WTC11 (cell line): ENCODE measurements at regions not wholly inside any gene's neighbourhood (a gene's known extent, or its start where the extent isn't known, plus 50 kb on each side); places are given as distances from the start of the nearest gene placed in this dataset.

Experiments
- ATAC-seq: fragments of 200-7000 bp; cut with Tn5 transposase; 2 replicates; pipeline ENCODE4 v1.10.0; 2021; ENCODE audit warnings: mild to moderate bottlenecking, moderate library complexity
- CTCF ChIA-PET: fragments of 300-600 bp; sonication (Branson Sonifier 250); formaldehyde crosslinking; loops from one replicate; lab custom pipeline; 2021; ENCODE audit warnings: antibody characterized with exemption; lab: Charles Lee
- POLR2A ChIA-PET: fragments of 350-600 bp; sonication (Branson Sonifier 250); formaldehyde crosslinking; loops from one replicate; lab custom pipeline; 2021; ENCODE audit warnings: antibody characterized with exemption; lab: Charles Lee
- DNase-seq: peaks from one replicate; pipeline ENCODE4 v3.0.0; 2021; ENCODE audit warnings: low spot score
- H3K27ac Mint-ChIP-seq: 2 replicates; pipeline ENCODE4 v1.8.0; 2021; ENCODE audit warnings: mixed read lengths
- H3K27me3 Mint-ChIP-seq: 2 replicates; pipeline ENCODE4 v1.8.0; 2021; ENCODE audit warnings: low read depth, mild to moderate bottlenecking, moderate library complexity, mixed read lengths
- H3K36me3 Mint-ChIP-seq: 2 replicates; pipeline ENCODE4 v1.8.0; 2021; ENCODE audit warnings: mixed read lengths
- H3K4me1 Mint-ChIP-seq: 2 replicates; pipeline ENCODE4 v1.8.0; 2022; ENCODE audit warnings: mixed read lengths
- H3K4me3 Mint-ChIP-seq: 2 replicates; pipeline ENCODE4 v1.8.0; 2021; ENCODE audit warnings: mild to moderate bottlenecking, moderate library complexity, mixed read lengths
- H3K9me3 Mint-ChIP-seq: 2 replicates; pipeline ENCODE4 v1.8.0; 2021; ENCODE audit warnings: mixed read lengths
- FOXK1 ChIP-seq: sonication (generic); formaldehyde crosslinking; IDR thresholded peaks from 2 replicates; pipeline ENCODE4 v1.8.0; 2022; ENCODE audit warnings: mild to moderate bottlenecking, moderate library complexity, missing genetic modification reagents
- HMGA2 ChIP-seq: fragments of 250-450 bp; sonication (Bioruptor Pico); IDR thresholded peaks from 2 replicates; pipeline ENCODE4 v1.4.0; 2021; ENCODE audit warnings: mild to moderate bottlenecking, moderate library complexity
- NR2C2 ChIP-seq: sonication (generic); formaldehyde crosslinking; IDR thresholded peaks from 2 replicates; pipeline ENCODE4 v1.8.0; 2022; ENCODE audit warnings: mild to moderate bottlenecking, missing genetic modification reagents
- RELA ChIP-seq: sonication (generic); formaldehyde crosslinking; IDR thresholded peaks from 2 replicates; pipeline ENCODE4 v1.8.1; 2022; ENCODE audit warnings: missing genetic modification reagents, mild to moderate bottlenecking, borderline replicate concordance
- TEAD1 ChIP-seq: sonication (generic); formaldehyde crosslinking; IDR thresholded peaks from 2 replicates; pipeline ENCODE4 v1.8.0; 2022; ENCODE audit warnings: mild to moderate bottlenecking, missing genetic modification reagents
- ZNF219 ChIP-seq: sonication (generic); formaldehyde crosslinking; IDR thresholded peaks from 2 replicates; pipeline ENCODE4 v1.8.0; 2023; ENCODE audit warnings: missing genetic modification reagents, mild to moderate bottlenecking, borderline replicate concordance
- ZNF232 ChIP-seq: sonication (generic); formaldehyde crosslinking; IDR thresholded peaks from 2 replicates; pipeline ENCODE4 v1.8.0; 2022; ENCODE audit warnings: mild to moderate bottlenecking, missing genetic modification reagents
- ZNF671 ChIP-seq: fragments of 250-450 bp; sonication (Bioruptor Pico); IDR thresholded peaks from 2 replicates; pipeline ENCODE4 v1.8.0; 2021; ENCODE audit warnings: mild to moderate bottlenecking
- TF ChIP-seq, protein P1 (sequence below): sonication (generic); formaldehyde crosslinking; IDR thresholded peaks from 2 replicates; pipeline ENCODE4 v1.8.1; 2022; ENCODE audit warnings: low read depth, missing genetic modification reagents, borderline replicate concordance
- TF ChIP-seq, protein P2 (sequence below): sonication (generic); formaldehyde crosslinking; IDR thresholded peaks from 2 replicates; pipeline ENCODE4 v1.8.0; 2022; ENCODE audit warnings: mild to moderate bottlenecking, missing genetic modification reagents
- TF ChIP-seq, protein P3 (sequence below): sonication (generic); formaldehyde crosslinking; IDR thresholded peaks from 2 replicates; pipeline ENCODE4 v1.8.1; 2023; ENCODE audit warnings: mild to moderate bottlenecking, missing genetic modification reagents, moderate library complexity
- TF ChIP-seq, protein P4 (sequence below): fragments of 250-450 bp; sonication (Bioruptor Pico); IDR thresholded peaks from 2 replicates; pipeline ENCODE4 v1.9.0; 2021; ENCODE audit warnings: mild to moderate bottlenecking
- TF ChIP-seq, protein P5 (sequence below): fragments of 250-450 bp; sonication (Bioruptor Pico); IDR thresholded peaks from 2 replicates; pipeline ENCODE4 v1.9.0; 2021; ENCODE audit warnings: moderate library complexity, mild to moderate bottlenecking, inconsistent platforms, borderline replicate concordance
- TF ChIP-seq, protein P6 (sequence below): fragments of 200-600 bp; IDR thresholded peaks from 2 replicates; pipeline ENCODE4 v1.8.0; 2022; ENCODE audit warnings: antibody characterized with exemption

DNA sequence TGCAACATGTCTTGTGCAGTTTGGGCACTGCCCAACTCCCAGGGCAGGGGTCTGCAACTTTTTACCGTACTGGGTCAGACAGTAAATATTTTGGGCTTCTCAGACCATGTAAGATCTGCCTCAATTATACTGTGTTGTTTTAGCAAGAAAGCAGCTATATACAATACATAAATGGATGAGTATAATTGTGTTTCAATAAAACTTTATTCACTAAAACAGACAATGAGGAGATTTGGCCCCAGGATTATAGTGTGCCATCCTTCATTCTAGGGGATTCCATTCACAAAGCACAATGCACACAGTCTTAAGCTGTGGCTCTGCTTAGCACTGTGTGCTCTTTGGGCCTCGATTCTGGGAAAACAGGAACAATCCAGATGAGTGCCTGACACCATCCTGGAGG is 354.4 kb upstream of the PROK2 start:
- ATAC-seq (no peak), DNase-seq (no peak)
- Mint-ChIP-seq H3K36me3 (no peaks in the 10 kb centered on the region), H3K4me3 (no peak overlapping the region), H3K9me3 (peaks cover 3% of the 10 kb centered on the region; the same call in 1 of the 2 replicates), H3K27me3 (0 out of 2 replicates have a peak, but pooled peaks cover 2% of the 10 kb centered on the region), H3K4me1 (peaks cover 24% of the 10 kb centered on the region), H3K27ac (no peak overlapping the region)
- CTCF ChIA-PET, result interaction anchor here (1.1 kb wide), 1 partner anchor 20 kb away, joined by 3 read pairs; no protein-coding TSS in a partner anchor
- POLR2A ChIA-PET, result no interaction called here
- TF ChIP-seq, protein P1, sequence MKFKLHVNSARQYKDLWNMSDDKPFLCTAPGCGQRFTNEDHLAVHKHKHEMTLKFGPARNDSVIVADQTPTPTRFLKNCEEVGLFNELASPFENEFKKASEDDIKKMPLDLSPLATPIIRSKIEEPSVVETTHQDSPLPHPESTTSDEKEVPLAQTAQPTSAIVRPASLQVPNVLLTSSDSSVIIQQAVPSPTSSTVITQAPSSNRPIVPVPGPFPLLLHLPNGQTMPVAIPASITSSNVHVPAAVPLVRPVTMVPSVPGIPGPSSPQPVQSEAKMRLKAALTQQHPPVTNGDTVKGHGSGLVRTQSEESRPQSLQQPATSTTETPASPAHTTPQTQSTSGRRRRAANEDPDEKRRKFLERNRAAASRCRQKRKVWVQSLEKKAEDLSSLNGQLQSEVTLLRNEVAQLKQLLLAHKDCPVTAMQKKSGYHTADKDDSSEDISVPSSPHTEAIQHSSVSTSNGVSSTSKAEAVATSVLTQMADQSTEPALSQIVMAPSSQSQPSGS (CRISPR knock-in tag), result no peak
- TF ChIP-seq, protein P2, sequence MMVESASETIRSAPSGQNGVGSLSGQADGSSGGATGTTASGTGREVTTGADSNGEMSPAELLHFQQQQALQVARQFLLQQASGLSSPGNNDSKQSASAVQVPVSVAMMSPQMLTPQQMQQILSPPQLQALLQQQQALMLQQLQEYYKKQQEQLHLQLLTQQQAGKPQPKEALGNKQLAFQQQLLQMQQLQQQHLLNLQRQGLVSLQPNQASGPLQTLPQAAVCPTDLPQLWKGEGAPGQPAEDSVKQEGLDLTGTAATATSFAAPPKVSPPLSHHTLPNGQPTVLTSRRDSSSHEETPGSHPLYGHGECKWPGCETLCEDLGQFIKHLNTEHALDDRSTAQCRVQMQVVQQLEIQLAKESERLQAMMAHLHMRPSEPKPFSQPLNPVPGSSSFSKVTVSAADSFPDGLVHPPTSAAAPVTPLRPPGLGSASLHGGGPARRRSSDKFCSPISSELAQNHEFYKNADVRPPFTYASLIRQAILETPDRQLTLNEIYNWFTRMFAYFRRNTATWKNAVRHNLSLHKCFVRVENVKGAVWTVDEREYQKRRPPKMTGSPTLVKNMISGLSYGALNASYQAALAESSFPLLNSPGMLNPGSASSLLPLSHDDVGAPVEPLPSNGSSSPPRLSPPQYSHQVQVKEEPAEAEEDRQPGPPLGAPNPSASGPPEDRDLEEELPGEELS (CRISPR knock-in tag), result no peak
- TF ChIP-seq NR2C2 (CRISPR knock-in tag) (no peak), ZNF219 (CRISPR knock-in tag) (no peak), ZNF671 (CRISPR knock-in tag) (no peak), TEAD1 (no peak), ZNF232 (CRISPR knock-in tag) (no peak), HMGA2 (CRISPR knock-in tag) (no peak)
- TF ChIP-seq, protein P3, sequence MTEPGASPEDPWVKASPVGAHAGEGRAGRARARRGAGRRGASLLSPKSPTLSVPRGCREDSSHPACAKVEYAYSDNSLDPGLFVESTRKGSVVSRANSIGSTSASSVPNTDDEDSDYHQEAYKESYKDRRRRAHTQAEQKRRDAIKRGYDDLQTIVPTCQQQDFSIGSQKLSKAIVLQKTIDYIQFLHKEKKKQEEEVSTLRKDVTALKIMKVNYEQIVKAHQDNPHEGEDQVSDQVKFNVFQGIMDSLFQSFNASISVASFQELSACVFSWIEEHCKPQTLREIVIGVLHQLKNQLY, result no peak
- TF ChIP-seq, protein P4, sequence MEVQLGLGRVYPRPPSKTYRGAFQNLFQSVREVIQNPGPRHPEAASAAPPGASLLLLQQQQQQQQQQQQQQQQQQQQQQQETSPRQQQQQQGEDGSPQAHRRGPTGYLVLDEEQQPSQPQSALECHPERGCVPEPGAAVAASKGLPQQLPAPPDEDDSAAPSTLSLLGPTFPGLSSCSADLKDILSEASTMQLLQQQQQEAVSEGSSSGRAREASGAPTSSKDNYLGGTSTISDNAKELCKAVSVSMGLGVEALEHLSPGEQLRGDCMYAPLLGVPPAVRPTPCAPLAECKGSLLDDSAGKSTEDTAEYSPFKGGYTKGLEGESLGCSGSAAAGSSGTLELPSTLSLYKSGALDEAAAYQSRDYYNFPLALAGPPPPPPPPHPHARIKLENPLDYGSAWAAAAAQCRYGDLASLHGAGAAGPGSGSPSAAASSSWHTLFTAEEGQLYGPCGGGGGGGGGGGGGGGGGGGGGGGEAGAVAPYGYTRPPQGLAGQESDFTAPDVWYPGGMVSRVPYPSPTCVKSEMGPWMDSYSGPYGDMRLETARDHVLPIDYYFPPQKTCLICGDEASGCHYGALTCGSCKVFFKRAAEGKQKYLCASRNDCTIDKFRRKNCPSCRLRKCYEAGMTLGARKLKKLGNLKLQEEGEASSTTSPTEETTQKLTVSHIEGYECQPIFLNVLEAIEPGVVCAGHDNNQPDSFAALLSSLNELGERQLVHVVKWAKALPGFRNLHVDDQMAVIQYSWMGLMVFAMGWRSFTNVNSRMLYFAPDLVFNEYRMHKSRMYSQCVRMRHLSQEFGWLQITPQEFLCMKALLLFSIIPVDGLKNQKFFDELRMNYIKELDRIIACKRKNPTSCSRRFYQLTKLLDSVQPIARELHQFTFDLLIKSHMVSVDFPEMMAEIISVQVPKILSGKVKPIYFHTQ, result no peak
- TF ChIP-seq, protein P5, sequence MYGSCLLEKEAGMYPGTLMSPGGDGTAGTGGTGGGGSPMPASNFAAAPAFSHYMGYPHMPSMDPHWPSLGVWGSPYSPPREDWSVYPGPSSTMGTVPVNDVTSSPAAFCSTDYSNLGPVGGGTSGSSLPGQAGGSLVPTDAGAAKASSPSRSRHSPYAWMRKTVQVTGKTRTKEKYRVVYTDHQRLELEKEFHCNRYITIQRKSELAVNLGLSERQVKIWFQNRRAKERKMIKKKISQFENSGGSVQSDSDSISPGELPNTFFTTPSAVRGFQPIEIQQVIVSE (CRISPR knock-in tag), result no peak

DNA sequence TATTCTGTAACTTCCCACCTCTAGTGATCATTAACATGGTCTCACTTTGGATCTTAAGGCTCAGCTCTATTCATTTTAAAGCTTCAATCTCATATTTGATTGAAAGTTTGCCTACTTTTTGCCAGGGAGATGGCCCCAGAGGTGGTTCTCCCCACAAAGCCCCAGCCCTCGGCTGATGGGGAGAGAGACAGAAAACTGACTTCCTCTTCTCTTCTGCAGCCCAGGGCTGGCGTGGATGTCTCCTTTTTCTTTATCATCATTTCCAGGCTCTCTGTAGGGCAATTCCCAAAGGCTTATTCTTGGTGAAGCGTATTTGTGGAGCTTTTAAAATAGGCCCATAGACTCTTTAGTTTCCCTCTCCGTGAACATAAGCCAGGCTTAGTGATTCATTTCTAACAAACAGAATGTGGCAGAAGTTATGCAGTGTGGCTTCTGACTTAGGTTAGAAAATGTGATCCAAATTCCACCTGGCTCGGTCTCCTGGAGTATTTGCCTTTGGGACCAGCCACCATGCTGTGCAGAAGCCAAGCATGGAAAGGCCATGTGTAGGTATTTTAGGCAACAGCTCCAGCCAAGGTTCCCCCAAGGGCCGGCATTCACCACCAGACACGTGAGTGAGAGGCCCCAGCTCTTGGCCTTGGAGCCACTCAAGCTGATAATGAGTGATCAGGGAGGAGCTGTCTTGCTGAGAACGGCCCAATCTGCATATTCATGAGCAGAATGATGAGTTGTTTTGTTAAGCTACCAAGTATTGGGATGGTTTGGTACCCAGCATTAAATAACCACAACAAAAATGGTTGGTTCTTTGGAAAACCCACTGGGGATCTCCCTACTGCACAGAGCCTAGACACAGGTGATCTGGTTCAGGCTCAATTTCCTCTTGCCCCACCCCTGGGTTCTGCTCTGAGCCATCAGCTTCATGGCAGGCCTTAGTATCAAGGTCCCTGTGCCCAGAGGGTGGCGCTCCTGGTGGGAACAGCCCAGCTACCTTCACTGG is 353.2 kb upstream of the PROK2 start:
- Mint-ChIP-seq H3K9me3 (peaks cover 8% of the 10 kb centered on the region), H3K27me3 (0 out of 2 replicates have a peak, but pooled peaks cover 2% of the 10 kb centered on the region), H3K27ac (no peak overlapping the region), H3K36me3 (no peaks in the 10 kb centered on the region), H3K4me1 (peaks cover 25% of the 10 kb centered on the region), H3K4me3 (no peak overlapping the region)
- TF ChIP-seq RELA (CRISPR knock-in tag), result no peak
- no peak for TF ChIP-seq FOXK1 (CRISPR knock-in tag)
- TF ChIP-seq, protein P6, sequence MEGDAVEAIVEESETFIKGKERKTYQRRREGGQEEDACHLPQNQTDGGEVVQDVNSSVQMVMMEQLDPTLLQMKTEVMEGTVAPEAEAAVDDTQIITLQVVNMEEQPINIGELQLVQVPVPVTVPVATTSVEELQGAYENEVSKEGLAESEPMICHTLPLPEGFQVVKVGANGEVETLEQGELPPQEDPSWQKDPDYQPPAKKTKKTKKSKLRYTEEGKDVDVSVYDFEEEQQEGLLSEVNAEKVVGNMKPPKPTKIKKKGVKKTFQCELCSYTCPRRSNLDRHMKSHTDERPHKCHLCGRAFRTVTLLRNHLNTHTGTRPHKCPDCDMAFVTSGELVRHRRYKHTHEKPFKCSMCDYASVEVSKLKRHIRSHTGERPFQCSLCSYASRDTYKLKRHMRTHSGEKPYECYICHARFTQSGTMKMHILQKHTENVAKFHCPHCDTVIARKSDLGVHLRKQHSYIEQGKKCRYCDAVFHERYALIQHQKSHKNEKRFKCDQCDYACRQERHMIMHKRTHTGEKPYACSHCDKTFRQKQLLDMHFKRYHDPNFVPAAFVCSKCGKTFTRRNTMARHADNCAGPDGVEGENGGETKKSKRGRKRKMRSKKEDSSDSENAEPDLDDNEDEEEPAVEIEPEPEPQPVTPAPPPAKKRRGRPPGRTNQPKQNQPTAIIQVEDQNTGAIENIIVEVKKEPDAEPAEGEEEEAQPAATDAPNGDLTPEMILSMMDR, result no peak
- CTCF ChIA-PET, result interaction anchor here (1.1 to 1.3 kb wide), 2 partner anchors 19 to 263 kb away, joined by 3 read pairs; no protein-coding TSS in a partner anchor
- ATAC-seq (no peak), DNase-seq (no peak)
- POLR2A ChIA-PET, result no interaction called here
